Smooth muscle cell (in vitro differentiated cells): ENCODE measurements at regions not wholly inside any gene's neighbourhood (a gene's known extent, or its start where the extent isn't known, plus 50 kb on each side); places are given as distances from the start of the nearest gene placed in this dataset.

Experiments used
- DNase-seq: peaks from one replicate; lab custom pipeline; 2025; ENCODE audit not compliant: unreplicated experiment; lab: John Stamatoyannopoulos, UW
- H2AFZ ChIP-seq: fragments of 200-600 bp; sonication (generic); 2 replicates; pipeline ENCODE4 v1.6.0; 2016; ENCODE audit warnings: antibody characterized with exemption, low read depth, mild to moderate bottlenecking
- H3F3A ChIP-seq: fragments of 200-600 bp; sonication (generic); 2 replicates; pipeline ENCODE4 v1.6.0; 2017; ENCODE audit warnings: antibody characterized with exemption, low read depth
- H3K27ac ChIP-seq: fragments of 200-600 bp; sonication (generic); 2 replicates; pipeline ENCODE4 v1.5.1; 2016; ENCODE audit warnings: low read depth, mild to moderate bottlenecking
- H3K27me3 ChIP-seq: fragments of 200-600 bp; sonication (generic); 2 replicates; pipeline ENCODE4 v1.6.1; 2016; ENCODE audit warnings: low read depth, mild to moderate bottlenecking
- H3K36me3 ChIP-seq: fragments of 200-600 bp; sonication (generic); 2 replicates; pipeline ENCODE4 v1.5.1; 2016; ENCODE audit warnings: low read depth
- H3K4me1 ChIP-seq: fragments of 200-600 bp; sonication (generic); 2 replicates; pipeline ENCODE4 v1.5.1; 2016; ENCODE audit warnings: low read depth
- H3K4me2 ChIP-seq: fragments of 200-600 bp; sonication (generic); 2 replicates; pipeline ENCODE4 v1.6.0; 2016; ENCODE audit warnings: mild to moderate bottlenecking
- H3K4me3 ChIP-seq: fragments of 200-600 bp; sonication (generic); 2 replicates; pipeline ENCODE4 v1.5.1; 2016; ENCODE audit warnings: mild to moderate bottlenecking
- H3K79me2 ChIP-seq: fragments of 200-600 bp; sonication (generic); 2 replicates; pipeline ENCODE4 v1.6.0; 2016; ENCODE audit warnings: low read depth, mild to moderate bottlenecking
- H3K9ac ChIP-seq: fragments of 200-600 bp; sonication (generic); 2 replicates; pipeline ENCODE4 v1.6.0; 2016; ENCODE audit warnings: low read depth
- H3K9me3 ChIP-seq: fragments of 200-600 bp; sonication (generic); replicated peaks from 2 replicates; pipeline ENCODE4 v1.5.1; 2016; ENCODE audit warnings: low read depth
- H4K20me1 ChIP-seq: fragments of 200-600 bp; sonication (generic); 2 replicates; pipeline ENCODE4 v1.6.0; 2016; ENCODE audit warnings: low read depth
- CTCF ChIP-seq: fragments of 200-600 bp; sonication (generic); IDR thresholded peaks from 2 replicates; pipeline ENCODE4 v1.5.1; 2017; ENCODE audit warnings: borderline replicate concordance, mild to moderate bottlenecking, antibody characterized with exemption; ENCODE audit not compliant: insufficient read depth, poor library complexity, severe bottlenecking
- WGBS: methylation state at CpG from one replicate; pipeline ENCODE4 v1.1.7; 2016; ENCODE audit warnings: low lambda C conversion rate; 5-methylcytosine and 5-hydroxymethylcytosine counted together

- WGBS: 69% methylated on average over 5 of the region's 5 CpGs
- H3K27me3 ChIP-seq: no peaks in the 10 kb centered on the region
- H3K4me3 ChIP-seq: no peak overlapping the region
Measured at GRCh38 chr16:13425836-13426235, 494.1 kb upstream of the ERCC4 start.

DNA sequence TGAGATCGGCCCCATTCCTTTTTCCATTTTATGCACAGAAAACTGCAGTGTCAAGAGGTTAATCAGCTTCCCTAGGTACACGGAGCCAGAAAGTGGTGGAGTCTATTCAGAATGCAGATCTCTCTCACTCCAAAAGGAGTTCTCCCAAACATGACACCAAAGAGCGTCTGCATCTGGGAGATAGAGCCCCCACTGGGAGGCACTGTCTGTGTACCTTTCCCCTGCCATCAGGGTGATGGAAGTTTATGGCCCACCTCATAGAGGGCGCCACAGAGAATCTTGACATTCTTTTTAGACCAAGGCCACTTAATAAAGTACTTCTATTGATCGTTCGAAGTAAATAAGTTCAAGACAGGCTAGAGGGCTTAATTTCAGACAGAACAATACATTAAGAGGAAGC, 493.7 kb upstream of the ERCC4 start:
- TF ChIP-seq CTCF: no peak
- no peaks in the 10 kb centered on the region for H3K9me3 ChIP-seq
- WGBS: 81% methylated on average over 6 of the region's 6 CpGs

More at GRCh38 chr16:13425836-13426235, 494.1 kb upstream of the ERCC4 start:
- Histone ChIP-seq H3K4me2 (no peak overlapping the region), H2AFZ (no peak overlapping the region), H3K9me3 (no peaks in the 10 kb centered on the region), H3K36me3 (no peaks in the 10 kb centered on the region), H3K4me1 (no peaks in the 10 kb centered on the region), H3F3A (no peaks in the 10 kb centered on the region), H3K9ac (no peak overlapping the region), H3K27ac (no peak overlapping the region), H3K79me2 (no peaks in the 10 kb centered on the region), H4K20me1 (no peaks in the 10 kb centered on the region)
- no peak for DNase-seq
- TF ChIP-seq CTCF: no peak

DNA sequence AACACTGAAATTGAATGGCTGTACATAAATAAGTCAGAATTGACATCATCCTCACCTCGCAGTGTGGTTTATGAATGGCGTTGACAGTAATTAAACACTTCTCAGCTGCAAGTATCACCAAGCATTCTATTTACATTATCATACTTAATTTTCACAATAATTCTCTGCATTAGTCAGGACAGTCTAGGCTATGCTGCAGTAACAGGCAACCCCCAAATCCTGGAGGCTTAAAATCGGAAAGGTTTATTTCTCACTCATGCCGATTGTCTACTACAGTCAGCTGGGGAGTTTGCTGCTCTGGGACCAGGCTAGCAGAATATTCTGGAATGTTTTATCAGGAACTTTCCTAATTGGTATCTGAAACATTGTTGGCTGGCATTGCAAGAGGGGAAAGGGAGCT, 493.2 kb upstream of the ERCC4 start:
- no peak for TF ChIP-seq CTCF
- 97% methylated on average over 4 of the region's 4 CpGs for WGBS
- H3K27me3 ChIP-seq: no peaks in the 10 kb centered on the region

More for the DNA sequence above, 493.7 kb upstream of the ERCC4 start:
- Histone ChIP-seq H3K36me3 (no peaks in the 10 kb centered on the region), H3K4me2 (no peak overlapping the region), H3F3A (no peaks in the 10 kb centered on the region), H3K79me2 (no peaks in the 10 kb centered on the region), H3K27me3 (no peaks in the 10 kb centered on the region), H3K9ac (no peak overlapping the region), H4K20me1 (no peaks in the 10 kb centered on the region), H3K4me1 (no peaks in the 10 kb centered on the region), H3K4me3 (no peak overlapping the region), H3K27ac (no peak overlapping the region), H2AFZ (no peak overlapping the region)
- DNase-seq: no peak

DNA sequence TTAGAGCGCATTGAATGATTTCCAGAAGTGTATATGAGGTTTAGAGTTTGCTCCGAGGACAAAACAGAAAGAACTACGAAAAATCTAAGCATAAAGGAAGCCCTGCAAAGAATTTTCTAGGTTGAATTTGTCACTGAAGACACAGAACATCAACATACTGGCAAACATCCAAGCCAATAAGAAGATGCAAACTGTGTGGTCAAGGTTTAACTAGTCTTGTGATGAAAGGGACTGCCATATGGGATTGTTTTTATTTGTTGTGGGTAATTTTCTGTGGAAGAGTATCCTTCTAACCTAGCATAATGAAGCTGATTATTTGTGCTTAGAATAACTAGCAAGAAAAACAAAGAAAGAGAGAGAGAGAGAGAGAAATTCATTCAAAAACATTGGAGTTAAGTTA, 492.0 kb upstream of the ERCC4 start:
- Histone ChIP-seq H3K36me3 (no peaks in the 10 kb centered on the region), H3K9me3 (no peaks in the 10 kb centered on the region), H3F3A (no peaks in the 10 kb centered on the region), H2AFZ (no peak overlapping the region), H3K4me2 (no peak overlapping the region), H3K27ac (no peak overlapping the region), H4K20me1 (no peaks in the 10 kb centered on the region), H3K4me1 (no peaks in the 10 kb centered on the region), H3K9ac (no peak overlapping the region), H3K4me3 (no peak overlapping the region), H3K79me2 (no peaks in the 10 kb centered on the region), H3K27me3 (no peaks in the 10 kb centered on the region)
- WGBS: 93% methylated on average over 3 of the region's 3 CpGs
- no peak for DNase-seq
- TF ChIP-seq CTCF: no peak

More for the DNA sequence above, 493.2 kb upstream of the ERCC4 start:
- H3K36me3 ChIP-seq: no peaks in the 10 kb centered on the region
- H3K9ac ChIP-seq: no peak overlapping the region
- DNase-seq: no peak
- no peaks in the 10 kb centered on the region for H3F3A ChIP-seq
- H4K20me1 ChIP-seq: no peaks in the 10 kb centered on the region
- no peak overlapping the region for H2AFZ ChIP-seq
- H3K27ac ChIP-seq: no peak overlapping the region
- H3K9me3 ChIP-seq: no peaks in the 10 kb centered on the region
- no peaks in the 10 kb centered on the region for H3K79me2 ChIP-seq
- H3K4me2 ChIP-seq: no peak overlapping the region
- H3K4me1 ChIP-seq: no peaks in the 10 kb centered on the region
- H3K4me3 ChIP-seq: no peak overlapping the region
